GM12878 (cell line): ENCODE measurements at regions not wholly inside any gene's neighbourhood (a gene's known extent, or its start where the extent isn't known, plus 50 kb on each side); places are given as distances from the start of the nearest gene placed in this dataset.

Source experiments
- ATAC-seq: fragments of 200-7000 bp; cut with Tn5 transposase; 3 replicates; pipeline ENCODE4 v1.9.1; 2020; ENCODE audit warnings: mild to moderate bottlenecking, moderate library complexity
- BruUV-seq: library from RNA; stranded (reverse); fragments of 400-500 nt; replicated peaks from 2 replicates; lab custom pipeline; 2021; lab: Mats Ljungman, UMichigan
- CTCF ChIA-PET: fragments of 300-600 bp; sonication (Branson Sonifier 250); formaldehyde crosslinking; extraction: SDS; loops from one replicate; lab custom pipeline; 2021; ENCODE audit warnings: inconsistent platforms; lab: Yijun Ruan, JAX
- POLR2A ChIA-PET: fragments of 350-600 bp; formaldehyde crosslinking; extraction: SDS; loops from one replicate; lab custom pipeline; 2021; ENCODE audit warnings: inconsistent platforms; lab: Charles Lee
- RAD21 ChIA-PET: fragments of 300-600 bp; sonication (Branson Sonifier 250); formaldehyde crosslinking; loops from one replicate; lab custom pipeline; 2023; ENCODE audit warnings: antibody characterized with exemption; ENCODE audit not compliant: unreplicated experiment; lab: Charles Lee
- SMC1A ChIA-PET: fragments of 300-600 bp; sonication (Branson Sonifier 250); formaldehyde crosslinking; loops from one replicate; lab custom pipeline; 2023; ENCODE audit not compliant: unreplicated experiment, uncharacterized antibody; lab: Charles Lee
- DNase-seq: peaks from one replicate; pipeline ENCODE4 v3.0.0-alpha.2; 2011; ENCODE audit warnings: low read depth, low spot score
- FAIRE-seq: peaks from 3 replicates; lab custom pipeline; 2011; peaks lifted over from hg19 to GRCh38; lab: Jason Lieb, UNC
- H2AFZ ChIP-seq: 2 replicates; pipeline ENCODE4 v1.6.0; 2011; ENCODE audit warnings: low read depth, low read length, control low read depth; ENCODE audit not compliant: control insufficient read depth
- H3K27ac ChIP-seq: 2 replicates; pipeline ENCODE4 v1.5.1; 2011; ENCODE audit warnings: control low read depth; ENCODE audit not compliant: control insufficient read depth, insufficient read depth
- H3K27me3 ChIP-seq, 2 experiments: replicated peaks in 1 of 2; 2 replicates each; pipeline versions ENCODE4 v1.6.0 to v1.6.1; 2011; ENCODE audit warnings: low read length in 1 of 2; ENCODE audit not compliant: control insufficient read depth in 2 of 2, insufficient read depth in 2 of 2
- H3K36me3 ChIP-seq, 2 experiments: 2 replicates each; pipeline ENCODE4 v1.5.1; 2011; ENCODE audit warnings: low read length in 1 of 2; ENCODE audit not compliant: control insufficient read depth in 2 of 2, insufficient read depth in 2 of 2
- H3K4me1 ChIP-seq: 2 replicates; pipeline ENCODE4 v1.6.1; 2011; ENCODE audit warnings: mild to moderate bottlenecking, low read length, moderate library complexity, mixed read lengths; ENCODE audit not compliant: control insufficient read depth, insufficient read depth
- H3K4me2 ChIP-seq: 2 replicates; pipeline ENCODE4 v1.6.0; 2011; ENCODE audit warnings: control low read depth; ENCODE audit not compliant: control insufficient read depth, insufficient read depth
- H3K4me3 ChIP-seq: fragments of 200-600 bp; sonication (generic); 2 replicates; pipeline ENCODE4 v1.5.1; 2016
- H3K79me2 ChIP-seq: 2 replicates; pipeline ENCODE4 v1.6.0; 2011; ENCODE audit warnings: low read length; ENCODE audit not compliant: control insufficient read depth, insufficient read depth
- H3K9ac ChIP-seq: 2 replicates; pipeline ENCODE4 v1.8.0; 2011; ENCODE audit warnings: low read length, control low read depth, mixed read lengths; ENCODE audit not compliant: control insufficient read depth, insufficient read depth
- H3K9me3 ChIP-seq: replicated peaks from 3 replicates; pipeline ENCODE4 v1.5.1; 2011; ENCODE audit warnings: mild to moderate bottlenecking, low read length; ENCODE audit not compliant: control insufficient read depth, insufficient read depth
- H4K20me1 ChIP-seq: 2 replicates; pipeline ENCODE4 v1.6.0; 2011; ENCODE audit not compliant: control insufficient read depth, insufficient read depth
- BACH1 ChIP-seq: fragments of 450-650 bp; IDR thresholded peaks from 2 replicates; pipeline ENCODE4 v1.6.1; 2017; ENCODE audit warnings: mild to moderate bottlenecking, borderline replicate concordance
- DPF2 ChIP-seq: fragments of 450-650 bp; IDR thresholded peaks from 2 replicates; pipeline ENCODE4 v1.6.1; 2017; ENCODE audit warnings: mild to moderate bottlenecking
- FOS ChIP-seq: IDR thresholded peaks from 3 replicates; pipeline ENCODE4 v1.6.1; 2011; ENCODE audit warnings: borderline replicate concordance; ENCODE audit not compliant: insufficient read length; ENCODE audit errors: extremely low read depth
- GATAD2B ChIP-seq: fragments of 450-650 bp; conservative IDR thresholded peaks from 2 replicates; pipeline ENCODE4 v1.6.1; 2017; ENCODE audit warnings: low read depth, mild to moderate bottlenecking, moderate library complexity
- IKZF2 ChIP-seq, 2 experiments: fragments of 450-650 bp; IDR thresholded peaks; 2 replicates each; pipeline ENCODE4 v1.6.1; 2017; ENCODE audit warnings: mild to moderate bottlenecking in 2 of 2, moderate library complexity in 2 of 2
- MEF2A ChIP-seq: IDR thresholded peaks from 2 replicates; pipeline ENCODE4 v1.6.1; 2011; ENCODE audit warnings: low read depth, mild to moderate bottlenecking, low read length, moderate library complexity; ENCODE audit not compliant: insufficient read depth
- SP1 ChIP-seq: IDR thresholded peaks from one replicate; pipeline ENCODE4 v1.6.1; 2011; ENCODE audit warnings: low read depth, low read length
- SREBF1 ChIP-seq: IDR thresholded peaks from 2 replicates; pipeline ENCODE4 v1.6.1; 2012; ENCODE audit warnings: mild to moderate bottlenecking, low read length
- WGBS: methylation state at CpG from one replicate; pipeline ENCODE4 v1.1.6; 2016; ENCODE audit warnings: low lambda C conversion rate; ENCODE audit not compliant: insufficient replicate concordance, insufficient coverage; ENCODE audit errors: missing lambda C conversion rate; 5-methylcytosine and 5-hydroxymethylcytosine counted together
- in situ Hi-C: fragments of 300-500 bp; cut with MboI; formaldehyde crosslinking; loops from 9 replicates; pipeline ENCODE4 v1.14.3; 2018; ENCODE audit warnings: mixed read lengths
- intact Hi-C: fragments of 100-400 bp; cut with micrococcal nuclease; formaldehyde crosslinking; loops from one replicate; pipeline ENCODE4 v1.14.2; 2022; ENCODE audit not compliant: unreplicated experiment
- TF ChIP-seq, protein P1 (sequence below): IDR thresholded peaks from 2 replicates; pipeline ENCODE4 v1.6.1; 2012; ENCODE audit warnings: mild to moderate bottlenecking, low read depth, low read length
- TF ChIP-seq, protein P2 (sequence below), 3 experiments: IDR thresholded peaks in 2 of 3; conservative IDR thresholded peaks in 1 of 3; 2 replicates each; pipeline ENCODE4 v1.5.1; 2011; ENCODE audit warnings: low read depth in 3 of 3, low read length in 3 of 3, mild to moderate bottlenecking in 3 of 3, control low read depth in 2 of 3, moderate library complexity in 2 of 3, inconsistent platforms in 1 of 3, mixed read lengths in 1 of 3; ENCODE audit not compliant: control insufficient read depth in 2 of 3, insufficient read depth in 1 of 3; ENCODE audit errors: extremely low read depth in 1 of 3
- TF ChIP-seq, protein P3 (sequence below): fragments of 450-650 bp; IDR thresholded peaks from 2 replicates; pipeline ENCODE4 v1.6.1; 2017; ENCODE audit warnings: low read depth, mild to moderate bottlenecking, moderate library complexity

DNA sequence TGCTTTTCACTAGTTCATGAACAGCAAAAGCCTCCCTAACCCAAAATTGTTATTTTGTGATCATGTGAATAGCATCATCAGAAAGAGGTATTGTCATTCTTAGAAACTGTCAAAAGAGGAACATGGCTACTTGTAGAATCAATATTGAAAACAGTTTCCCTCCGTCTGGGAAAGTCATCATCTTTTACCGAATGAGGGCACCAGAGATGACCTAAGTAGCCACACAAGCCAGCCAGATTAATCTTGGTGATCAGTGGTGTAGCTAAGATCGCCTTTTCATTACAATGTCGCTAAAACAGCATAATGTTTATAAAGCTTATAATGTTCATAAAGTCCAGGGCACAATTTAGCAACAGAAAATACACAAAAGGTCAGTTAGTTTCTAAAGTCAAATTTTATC, 136.1 kb downstream of the SIPA1L2 start (continued):
- no peak for TF ChIP-seq FOS
- TF ChIP-seq, protein P1, sequence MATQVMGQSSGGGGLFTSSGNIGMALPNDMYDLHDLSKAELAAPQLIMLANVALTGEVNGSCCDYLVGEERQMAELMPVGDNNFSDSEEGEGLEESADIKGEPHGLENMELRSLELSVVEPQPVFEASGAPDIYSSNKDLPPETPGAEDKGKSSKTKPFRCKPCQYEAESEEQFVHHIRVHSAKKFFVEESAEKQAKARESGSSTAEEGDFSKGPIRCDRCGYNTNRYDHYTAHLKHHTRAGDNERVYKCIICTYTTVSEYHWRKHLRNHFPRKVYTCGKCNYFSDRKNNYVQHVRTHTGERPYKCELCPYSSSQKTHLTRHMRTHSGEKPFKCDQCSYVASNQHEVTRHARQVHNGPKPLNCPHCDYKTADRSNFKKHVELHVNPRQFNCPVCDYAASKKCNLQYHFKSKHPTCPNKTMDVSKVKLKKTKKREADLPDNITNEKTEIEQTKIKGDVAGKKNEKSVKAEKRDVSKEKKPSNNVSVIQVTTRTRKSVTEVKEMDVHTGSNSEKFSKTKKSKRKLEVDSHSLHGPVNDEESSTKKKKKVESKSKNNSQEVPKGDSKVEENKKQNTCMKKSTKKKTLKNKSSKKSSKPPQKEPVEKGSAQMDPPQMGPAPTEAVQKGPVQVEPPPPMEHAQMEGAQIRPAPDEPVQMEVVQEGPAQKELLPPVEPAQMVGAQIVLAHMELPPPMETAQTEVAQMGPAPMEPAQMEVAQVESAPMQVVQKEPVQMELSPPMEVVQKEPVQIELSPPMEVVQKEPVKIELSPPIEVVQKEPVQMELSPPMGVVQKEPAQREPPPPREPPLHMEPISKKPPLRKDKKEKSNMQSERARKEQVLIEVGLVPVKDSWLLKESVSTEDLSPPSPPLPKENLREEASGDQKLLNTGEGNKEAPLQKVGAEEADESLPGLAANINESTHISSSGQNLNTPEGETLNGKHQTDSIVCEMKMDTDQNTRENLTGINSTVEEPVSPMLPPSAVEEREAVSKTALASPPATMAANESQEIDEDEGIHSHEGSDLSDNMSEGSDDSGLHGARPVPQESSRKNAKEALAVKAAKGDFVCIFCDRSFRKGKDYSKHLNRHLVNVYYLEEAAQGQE: no peak
- no peak for TF ChIP-seq SP1
- TF ChIP-seq, protein P2, sequence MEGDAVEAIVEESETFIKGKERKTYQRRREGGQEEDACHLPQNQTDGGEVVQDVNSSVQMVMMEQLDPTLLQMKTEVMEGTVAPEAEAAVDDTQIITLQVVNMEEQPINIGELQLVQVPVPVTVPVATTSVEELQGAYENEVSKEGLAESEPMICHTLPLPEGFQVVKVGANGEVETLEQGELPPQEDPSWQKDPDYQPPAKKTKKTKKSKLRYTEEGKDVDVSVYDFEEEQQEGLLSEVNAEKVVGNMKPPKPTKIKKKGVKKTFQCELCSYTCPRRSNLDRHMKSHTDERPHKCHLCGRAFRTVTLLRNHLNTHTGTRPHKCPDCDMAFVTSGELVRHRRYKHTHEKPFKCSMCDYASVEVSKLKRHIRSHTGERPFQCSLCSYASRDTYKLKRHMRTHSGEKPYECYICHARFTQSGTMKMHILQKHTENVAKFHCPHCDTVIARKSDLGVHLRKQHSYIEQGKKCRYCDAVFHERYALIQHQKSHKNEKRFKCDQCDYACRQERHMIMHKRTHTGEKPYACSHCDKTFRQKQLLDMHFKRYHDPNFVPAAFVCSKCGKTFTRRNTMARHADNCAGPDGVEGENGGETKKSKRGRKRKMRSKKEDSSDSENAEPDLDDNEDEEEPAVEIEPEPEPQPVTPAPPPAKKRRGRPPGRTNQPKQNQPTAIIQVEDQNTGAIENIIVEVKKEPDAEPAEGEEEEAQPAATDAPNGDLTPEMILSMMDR (IDR thresholded peaks at IDR 0.05 in 2 of 3, conservative IDR thresholded peaks at IDR 0.05 in 1 of 3; ENCODE audit: control insufficient read depth in 2 of 3, extremely low read depth in 1 of 3, insufficient read depth in 1 of 3, low read depth in 3 of 3, low read length in 3 of 3): no peak

DNA sequence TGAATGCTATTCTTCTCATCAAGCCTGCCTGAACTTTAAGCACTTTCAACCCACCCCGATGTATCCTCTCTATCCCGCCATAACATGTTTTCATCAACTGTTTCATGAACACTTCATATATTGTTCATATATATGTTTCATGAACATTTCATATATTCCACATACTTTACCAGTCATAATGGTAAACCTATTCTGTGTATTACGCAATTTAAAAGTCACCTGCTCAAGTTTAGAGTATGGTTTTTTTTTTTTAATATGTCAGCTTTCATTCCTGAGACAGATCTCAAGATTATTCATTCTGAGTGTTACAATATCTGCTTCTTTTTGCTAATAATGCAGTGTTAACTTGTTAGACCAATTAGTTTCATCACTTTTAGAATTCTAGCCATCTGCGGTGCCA, 140.7 kb downstream of the SIPA1L2 start:
- intact Hi-C loops: no loop called here
- POLR2A ChIA-PET: no interaction called here
- no peak for ATAC-seq
- Histone ChIP-seq H3K4me1 (no peaks in the 10 kb centered on the region), H3K4me2 (no peak overlapping the region), H3K9ac (no peak overlapping the region), H3K9me3 (no peaks in the 10 kb centered on the region), H3K27me3 (no peaks in the 10 kb centered on the region; a peak in 1 of 4 replicates), H4K20me1 (no peaks in the 10 kb centered on the region), H3K4me3 (no peak overlapping the region)
- RAD21 ChIA-PET: no interaction called here
- no peak for TF ChIP-seq SREBF1
- TF ChIP-seq, protein P3, sequence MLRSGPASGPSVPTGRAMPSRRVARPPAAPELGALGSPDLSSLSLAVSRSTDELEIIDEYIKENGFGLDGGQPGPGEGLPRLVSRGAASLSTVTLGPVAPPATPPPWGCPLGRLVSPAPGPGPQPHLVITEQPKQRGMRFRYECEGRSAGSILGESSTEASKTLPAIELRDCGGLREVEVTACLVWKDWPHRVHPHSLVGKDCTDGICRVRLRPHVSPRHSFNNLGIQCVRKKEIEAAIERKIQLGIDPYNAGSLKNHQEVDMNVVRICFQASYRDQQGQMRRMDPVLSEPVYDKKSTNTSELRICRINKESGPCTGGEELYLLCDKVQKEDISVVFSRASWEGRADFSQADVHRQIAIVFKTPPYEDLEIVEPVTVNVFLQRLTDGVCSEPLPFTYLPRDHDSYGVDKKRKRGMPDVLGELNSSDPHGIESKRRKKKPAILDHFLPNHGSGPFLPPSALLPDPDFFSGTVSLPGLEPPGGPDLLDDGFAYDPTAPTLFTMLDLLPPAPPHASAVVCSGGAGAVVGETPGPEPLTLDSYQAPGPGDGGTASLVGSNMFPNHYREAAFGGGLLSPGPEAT: no peak
- TF ChIP-seq MEF2A: no peak
- TF ChIP-seq DPF2: no peak
- TF ChIP-seq GATAD2B: no peak
- no peak for TF ChIP-seq BACH1
- TF ChIP-seq IKZF2 (IDR thresholded peaks at IDR 0.05): no peak
- TF ChIP-seq, all 136 proteins: peak for 0
- in situ Hi-C loops: no loop called here
- ChIA-PET SMC1A (no interaction called here), CTCF (no interaction called here)
- no peaks in the 10 kb centered on the region for H3K36me3 ChIP-seq
- no peak for FAIRE-seq
- no peak overlapping the region for H2AFZ ChIP-seq
- no peaks in the 10 kb centered on the region for H3K79me2 ChIP-seq
- no TSS peak for BruUV-seq
- no peak overlapping the region for H3K27ac ChIP-seq
- DNase-seq: no peak
- 41% methylated on average over 4 of the region's 4 CpGs for WGBS
